HG02798 (cell line): ENCODE measurements at regions not wholly inside any gene's neighbourhood (a gene's known extent, or its start where the extent isn't known, plus 50 kb on each side); places are given as distances from the start of the nearest gene placed in this dataset.
"Not testable (repeated sequence)": the region's sequence is repeated elsewhere in the genome, so short reads cannot be mapped to it uniquely, and the experiment has no call there.

Experiments used
- ATAC-seq: cut with Tn5 transposase; IDR thresholded peaks from one replicate; pipeline ENCODE4 v1.9.1; 2021; ENCODE audit warnings: mild to moderate bottlenecking; ENCODE audit not compliant: unreplicated experiment, poor library complexity

DNA sequence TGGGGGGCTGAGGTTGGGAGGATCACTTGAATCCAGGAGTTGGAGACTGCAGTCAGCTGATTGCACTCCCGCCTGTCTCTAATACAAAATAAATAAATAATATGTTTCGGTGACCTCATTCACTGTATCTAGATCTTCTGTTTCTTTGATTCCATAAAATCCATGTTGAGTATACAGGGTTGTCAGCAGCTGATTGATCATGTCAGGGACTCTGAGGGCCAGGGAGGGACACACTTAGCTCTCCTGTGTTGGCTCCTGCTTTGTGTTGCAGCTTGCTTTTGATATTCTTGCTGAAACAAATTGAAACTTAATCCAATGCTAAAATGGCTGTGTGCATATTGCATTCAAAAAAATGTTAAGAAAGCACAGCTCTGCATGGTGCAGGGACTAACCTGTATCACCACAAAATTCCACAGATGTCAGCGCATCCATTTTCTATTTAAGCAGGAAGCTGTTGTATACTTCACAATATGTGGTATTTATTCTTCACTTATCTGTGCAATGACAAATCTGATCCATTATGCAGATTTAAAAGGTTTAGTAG, 454.5 kb downstream of the CDH11 start:
- no peak for ATAC-seq

DNA sequence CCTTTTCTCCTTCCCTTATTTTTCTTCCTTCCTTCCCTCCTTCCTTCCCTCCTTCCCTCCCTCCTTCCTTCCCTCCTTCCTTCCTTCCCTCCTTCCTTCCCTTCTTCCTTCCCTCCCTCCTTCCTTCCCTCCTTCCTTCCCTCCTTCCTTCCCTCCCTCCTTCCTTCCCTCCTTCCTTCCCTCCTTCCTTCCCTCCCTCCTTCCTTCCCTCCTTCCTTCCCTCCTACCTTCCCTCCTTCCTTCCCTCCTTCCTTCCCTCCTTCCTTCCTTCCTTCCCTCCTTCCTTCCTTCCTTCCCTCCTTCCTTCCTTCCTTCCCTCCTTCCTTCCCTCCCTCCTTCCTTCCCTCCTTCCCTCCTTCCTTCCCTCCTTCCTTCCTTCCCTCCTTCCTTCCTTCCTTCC, 459.6 kb downstream of the CDH11 start:
- ATAC-seq = not testable (repeated sequence)

GRCh38 chr16:64659866-64660265, 462.0 kb downstream of the CDH11 start:
- no peak for ATAC-seq

GRCh38 chr16:64657316-64658011, 464.4 kb downstream of the CDH11 start:
- no peak for ATAC-seq

DNA sequence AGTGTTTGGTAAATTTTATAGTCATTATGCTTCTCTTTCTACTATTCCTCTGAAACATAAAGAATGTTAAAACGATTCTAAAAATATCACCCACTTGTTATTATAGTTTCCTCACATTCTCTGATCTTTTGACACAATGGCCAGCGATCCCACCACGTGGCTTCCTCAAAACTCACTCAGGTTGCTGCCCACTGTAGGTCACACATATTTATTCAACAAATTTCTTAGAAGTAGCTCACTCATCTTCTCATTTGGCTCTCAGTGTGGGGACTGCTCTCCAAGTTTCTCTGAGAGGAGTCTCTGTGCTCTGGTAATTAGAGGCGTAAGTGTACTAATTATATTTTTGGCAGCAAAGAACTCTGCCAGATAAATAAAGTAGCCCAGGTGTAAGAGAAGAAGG, 465.4 kb downstream of the CDH11 start:
- no peak for ATAC-seq

DNA sequence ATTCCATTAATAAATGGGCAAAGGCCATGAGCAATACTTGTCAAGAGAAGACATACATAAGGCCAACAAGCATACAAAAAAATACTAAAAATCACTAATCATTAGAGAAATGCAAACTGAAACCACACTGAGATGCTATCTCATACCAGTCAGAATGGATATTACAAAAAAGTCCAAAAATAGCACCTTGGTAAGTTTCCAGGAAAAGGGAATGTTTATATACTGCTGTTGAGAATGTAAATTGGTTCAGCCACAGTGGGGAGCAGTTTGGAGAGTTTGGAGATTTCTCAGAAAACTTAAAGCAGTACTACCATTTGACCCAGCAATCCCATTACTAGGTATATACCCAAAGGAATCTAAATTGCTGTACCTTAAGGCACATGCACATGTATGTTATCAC, 467.7 kb downstream of the CDH11 start:
- ATAC-seq = no peak

- no peak for ATAC-seq
Measured at GRCh38 chr16:64648282-64648681, 473.6 kb downstream of the CDH11 start.

DNA sequence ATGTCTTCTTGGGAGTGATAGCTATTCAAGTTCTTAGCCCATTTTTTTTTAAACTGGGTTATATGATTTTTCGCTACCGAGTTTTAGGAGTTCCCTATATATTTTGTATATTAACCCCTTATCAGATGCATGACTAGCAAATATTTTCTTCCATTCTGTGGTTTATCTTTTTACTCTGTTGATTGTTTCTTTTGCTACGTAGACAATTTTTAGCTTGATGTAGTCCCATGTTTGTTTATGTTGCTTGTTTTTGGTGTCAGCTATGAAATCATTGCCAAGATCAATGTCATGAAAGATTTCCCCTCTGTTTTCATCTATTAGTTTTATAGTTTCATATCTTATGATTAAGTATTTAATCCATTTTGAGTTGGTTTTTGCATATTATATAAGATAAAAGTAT, 480.5 kb downstream of the CDH11 start:
- ATAC-seq = no peak

DNA sequence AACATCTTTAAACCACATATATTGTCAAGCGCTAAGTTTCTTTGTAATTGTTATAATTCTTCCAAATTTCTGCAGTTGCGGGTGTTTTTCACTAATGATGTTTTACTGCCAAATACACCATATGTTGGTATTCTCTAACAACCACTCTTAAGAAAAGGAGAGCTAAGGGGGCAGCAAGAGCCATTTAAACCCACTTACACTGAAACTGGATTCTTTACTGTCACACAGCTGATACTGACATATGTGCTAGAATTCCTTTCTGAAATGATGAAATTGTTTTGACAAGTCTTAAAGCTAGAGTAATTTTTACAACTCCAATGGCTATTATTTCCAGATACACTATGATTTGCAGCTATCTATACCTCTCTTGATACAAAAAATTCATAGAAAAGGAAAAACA, 483.1 kb downstream of the CDH11 start:
- no peak for ATAC-seq

- no peak for ATAC-seq
Measured at GRCh38 chr16:64629622-64630021, 492.2 kb downstream of the CDH11 start.

- ATAC-seq = no peak
Measured at GRCh38 chr16:64627781-64628180, 494.1 kb downstream of the CDH11 start.

DNA sequence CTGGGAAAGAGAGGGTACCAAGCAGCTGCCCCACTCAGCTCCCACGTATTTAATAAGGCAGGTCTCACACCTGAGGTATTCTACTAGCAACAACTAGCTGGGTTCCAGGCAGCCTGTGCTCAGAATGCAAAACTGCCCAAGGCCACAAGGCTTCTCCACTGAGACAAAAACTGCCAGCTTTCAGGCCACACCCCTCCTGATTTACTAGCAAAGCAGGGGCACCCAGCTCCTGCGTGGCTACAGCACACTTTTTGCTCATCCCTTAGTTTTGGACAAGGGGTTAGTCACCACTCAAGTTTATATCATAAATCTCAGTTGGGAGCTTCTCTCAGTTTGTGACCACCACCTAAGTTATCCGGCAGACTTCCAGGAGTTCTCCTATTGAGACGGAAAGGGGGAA, 494.6 kb downstream of the CDH11 start:
- ATAC-seq = no peak

GRCh38 chr16:64626776-64627175, 495.1 kb downstream of the CDH11 start:
- ATAC-seq = no peak

GRCh38 chr16:64621616-64622015, 500.2 kb downstream of the CDH11 start:
- ATAC-seq = no peak

GRCh38 chr16:64617836-64618476, 503.9 kb downstream of the CDH11 start:
- no peak for ATAC-seq

GRCh38 chr16:64615630-64616280, 506.1 kb downstream of the CDH11 start:
- no peak for ATAC-seq

DNA sequence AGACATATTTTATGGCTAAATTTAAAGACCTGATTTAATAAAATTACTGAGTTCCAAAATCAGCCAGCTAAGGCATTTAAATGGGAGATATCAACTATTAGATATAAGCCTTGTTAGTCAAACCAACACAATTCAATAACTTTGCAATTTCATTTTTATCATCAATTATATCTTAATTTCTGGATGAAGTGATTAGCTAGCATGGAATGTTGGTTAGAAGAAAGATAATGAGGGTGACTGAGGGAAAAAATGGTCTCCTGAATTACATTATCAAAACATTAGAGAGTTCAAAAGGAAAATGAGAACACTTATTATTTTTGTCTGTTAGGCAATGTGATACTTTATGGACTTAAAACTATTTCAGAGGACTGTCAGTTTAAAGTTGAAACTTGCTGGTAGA, 525.7 kb downstream of the CDH11 start:
- no peak for ATAC-seq

- ATAC-seq = no peak
Measured at GRCh38 chr16:64590513-64590912, 531.4 kb downstream of the CDH11 start.

DNA sequence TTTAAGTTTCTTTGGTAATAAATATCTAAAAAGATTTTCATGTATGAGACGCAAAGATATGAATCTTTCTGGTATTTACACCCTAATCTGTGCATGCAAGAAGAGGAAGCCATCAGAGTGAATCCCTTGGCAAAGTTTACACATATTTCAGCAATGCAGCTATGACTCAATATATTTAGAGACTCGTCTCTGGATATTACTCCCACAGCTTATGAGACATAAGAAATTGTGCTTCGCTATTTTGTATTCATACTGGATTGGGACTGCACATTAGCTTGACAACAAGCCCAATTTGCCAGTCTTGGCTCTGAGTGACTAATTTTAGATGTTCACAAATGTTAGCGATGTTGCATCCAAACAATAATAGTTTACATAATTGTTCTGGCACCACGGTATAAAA, 532.0 kb downstream of the CDH11 start:
- no peak for ATAC-seq

GRCh38 chr16:64586781-64587180, 535.1 kb downstream of the CDH11 start:
- no peak for ATAC-seq

DNA sequence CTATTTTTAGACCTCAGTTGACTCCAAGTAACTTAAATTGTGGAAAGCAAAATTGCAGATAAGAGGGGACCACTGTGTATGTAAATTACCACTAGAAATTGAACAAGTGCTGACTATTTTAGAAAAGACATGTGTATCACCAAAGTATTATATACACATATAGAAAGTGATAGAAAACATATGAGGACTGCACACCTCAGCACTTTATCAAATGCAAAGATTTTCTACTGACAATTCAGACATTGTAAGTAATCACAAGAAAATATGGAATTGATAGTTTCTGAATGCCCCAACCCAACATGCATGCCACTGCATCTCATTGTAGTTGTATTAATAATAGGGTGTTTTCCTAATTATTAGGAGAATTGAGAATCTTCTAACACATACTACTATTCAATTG, 536.5 kb downstream of the CDH11 start:
- ATAC-seq = no peak
